Upper lobe of right lung (tissue), 1 donor: ENCODE measurements at regions not wholly inside any gene's neighbourhood (a gene's known extent, or its start where the extent isn't known, plus 50 kb on each side); places are given as distances from the start of the nearest gene placed in this dataset.
"Not testable (repeated sequence)": the region's sequence is repeated elsewhere in the genome, so short reads cannot be mapped to it uniquely, and the experiment has no call there.

Experiments used
- ATAC-seq: fragments of 200-7000 bp; cut with Tn5 transposase; one replicate; pipeline ENCODE4 v1.9.1; 2020; ENCODE audit warnings: mild to moderate bottlenecking, moderate library complexity
- DNase-seq: peaks from one replicate; pipeline ENCODE4 v3.0.0-alpha.2; 2020
- H3K27ac ChIP-seq: fragments of 200-600 bp; one replicate; pipeline ENCODE4 v1.8.0; 2022
- H3K27me3 ChIP-seq: fragments of 200-600 bp; one replicate; pipeline ENCODE4 v1.8.0; 2022; ENCODE audit warnings: mild to moderate bottlenecking
- H3K36me3 ChIP-seq: fragments of 200-600 bp; one replicate; pipeline ENCODE4 v1.8.0; 2022
- H3K4me1 ChIP-seq: fragments of 200-600 bp; one replicate; pipeline ENCODE4 v1.8.0; 2022
- H3K4me3 ChIP-seq: fragments of 200-600 bp; one replicate; pipeline ENCODE4 v1.8.0; 2022; ENCODE audit warnings: mild to moderate bottlenecking
- H3K9me3 ChIP-seq: fragments of 200-600 bp; one replicate; pipeline ENCODE4 v1.8.0; 2022
- CTCF ChIP-seq: fragments of 200-600 bp; IDR thresholded peaks from one replicate; pipeline ENCODE4 v1.8.0; 2022; ENCODE audit warnings: antibody characterized with exemption
- intact Hi-C: fragments of 100-400 bp; cut with DNase I; formaldehyde crosslinking; loops from one replicate; pipeline ENCODE4 v1.11.0; 2022
- donor health status: DM: no; HTN: yes; CAD: no; lungs with severe emphysema.

- H3K27me3 ChIP-seq, H3K36me3 ChIP-seq, H3K27ac ChIP-seq, intact Hi-C loops, H3K4me1 ChIP-seq, H3K9me3 ChIP-seq: not testable (repeated sequence)
- H3K4me3 ChIP-seq = peak overlapping the region; percentile 47
- DNase-seq (peak; percentile 87), ATAC-seq (peak; percentile 98)
- TF ChIP-seq CTCF = peak; percentile 68
Measured at GRCh38 chr12:8396225-8397071, 59.3 kb upstream of the CLEC6A start.

GRCh38 chr12:8397378-8397777 lies 58.4 kb upstream of the CLEC6A start:
- H3K4me3 ChIP-seq, H3K27ac ChIP-seq, H3K27me3 ChIP-seq, ATAC-seq, DNase-seq, intact Hi-C loops, H3K4me1 ChIP-seq, H3K9me3 ChIP-seq, H3K36me3 ChIP-seq: not testable (repeated sequence)

GRCh38 chr12:8399496-8400034 lies 56.2 kb upstream of the CLEC6A start:
- ATAC-seq, H3K36me3 ChIP-seq, H3K4me3 ChIP-seq, H3K27ac ChIP-seq, H3K27me3 ChIP-seq, DNase-seq, H3K4me1 ChIP-seq, H3K9me3 ChIP-seq, intact Hi-C loops: not testable (repeated sequence)

GRCh38 chr12:8403834-8404233 lies 51.9 kb upstream of the CLEC6A start:
- H3K4me3 ChIP-seq, ATAC-seq, DNase-seq, intact Hi-C loops, H3K9me3 ChIP-seq, H3K27me3 ChIP-seq, H3K27ac ChIP-seq, H3K36me3 ChIP-seq, H3K4me1 ChIP-seq: not testable (repeated sequence)

GRCh38 chr12:8404341-8404740 lies 51.4 kb upstream of the CLEC6A start:
- H3K27ac ChIP-seq, ATAC-seq, H3K27me3 ChIP-seq, intact Hi-C loops, H3K4me3 ChIP-seq, H3K36me3 ChIP-seq, H3K9me3 ChIP-seq, DNase-seq, H3K4me1 ChIP-seq: not testable (repeated sequence)
